ENCODE measurements at regions not wholly inside any gene's neighbourhood (a gene's known extent, or its start where the extent isn't known, plus 50 kb on each side); places are given as distances from the start of the nearest gene placed in this dataset.

DNA sequence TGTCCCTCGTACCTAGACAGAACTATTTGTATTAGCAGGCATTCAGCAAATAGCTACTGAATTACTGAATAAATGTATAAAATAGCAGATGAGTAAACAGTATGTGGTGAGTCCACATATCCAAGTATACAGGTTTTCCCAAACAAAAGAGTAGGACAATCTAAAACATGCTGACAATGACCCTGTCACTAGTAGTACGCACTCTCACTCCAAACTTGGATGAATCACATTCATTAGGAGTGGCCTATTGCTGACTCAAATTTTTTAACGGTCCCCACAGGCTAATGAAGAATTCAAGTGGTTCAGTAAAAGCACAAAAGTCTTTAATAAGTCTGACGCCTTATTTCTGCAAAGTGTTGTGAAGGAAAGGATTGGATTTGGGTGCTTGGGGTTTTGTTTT lies 449.3 kb upstream of the THBS1 start:
- no peak for DNase-seq

DNA sequence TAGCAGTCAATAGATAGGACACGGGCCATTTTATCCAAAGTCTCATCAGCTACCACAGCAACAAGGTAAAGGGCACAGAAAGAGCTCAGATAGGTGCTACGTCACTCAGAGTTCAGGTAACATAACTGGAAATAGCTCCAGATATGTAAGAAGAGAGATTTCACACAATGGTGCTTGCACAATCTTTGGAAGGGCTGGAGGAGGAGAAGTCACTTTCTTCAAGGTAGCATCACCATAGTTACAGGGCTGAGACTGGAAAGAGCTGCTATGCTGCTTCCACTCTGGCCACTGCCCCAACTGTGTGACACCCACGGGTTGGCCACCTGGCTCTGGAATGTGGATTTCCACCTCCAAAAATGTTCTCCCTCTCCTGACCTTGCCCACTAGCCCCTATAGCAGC lies 448.8 kb upstream of the THBS1 start:
- DNase-seq, result no peak

DNA sequence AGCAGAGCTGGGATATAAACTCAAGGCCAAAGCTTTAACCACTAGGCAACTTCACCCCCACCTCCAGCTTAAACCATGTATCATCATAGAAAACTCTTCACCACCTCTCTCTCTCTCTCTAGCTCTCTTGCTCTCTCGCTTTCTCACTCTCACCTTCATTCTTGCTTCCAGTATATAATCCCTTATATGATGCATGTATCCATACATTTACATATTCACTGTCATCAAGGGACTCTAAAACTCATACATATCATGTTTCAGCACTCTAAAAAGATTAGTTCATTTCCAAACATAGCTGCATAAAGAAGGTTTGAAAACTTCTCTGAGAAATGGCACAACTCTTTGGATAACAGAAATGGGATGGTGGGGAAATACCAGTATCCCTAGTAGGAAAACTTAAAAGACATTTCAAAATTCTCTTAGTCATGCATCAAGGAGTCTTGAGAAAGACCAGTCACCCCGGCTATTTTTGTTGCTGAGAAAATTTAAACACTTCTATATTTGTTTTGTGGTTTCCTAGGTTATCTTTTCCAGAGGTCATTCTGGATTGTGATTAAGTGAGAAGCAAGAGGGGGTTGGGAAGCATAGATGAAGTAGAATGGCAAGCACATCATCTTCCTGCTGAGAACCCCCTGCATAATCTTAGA lies 447.8 kb upstream of the THBS1 start:
- no peak for DNase-seq

DNA sequence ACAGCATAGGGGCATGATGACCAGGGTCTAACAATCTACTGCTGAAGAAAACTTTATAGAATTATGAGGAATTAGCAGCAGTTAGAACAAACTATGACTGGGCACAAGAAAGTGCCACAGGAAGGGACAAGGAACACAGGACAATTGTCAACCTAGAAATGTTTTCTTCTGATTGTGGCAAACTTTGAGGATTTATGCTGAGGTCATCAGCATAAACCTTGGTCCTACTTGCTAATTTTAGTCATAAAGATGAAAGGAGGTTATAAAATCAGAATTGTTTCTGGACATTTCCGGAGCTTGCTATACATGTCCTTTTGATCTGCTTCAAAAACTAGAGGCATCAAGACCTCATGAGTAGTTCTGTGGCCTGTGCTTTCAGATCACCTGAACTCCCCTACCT lies 446.6 kb upstream of the THBS1 start:
- no peak for DNase-seq

DNA sequence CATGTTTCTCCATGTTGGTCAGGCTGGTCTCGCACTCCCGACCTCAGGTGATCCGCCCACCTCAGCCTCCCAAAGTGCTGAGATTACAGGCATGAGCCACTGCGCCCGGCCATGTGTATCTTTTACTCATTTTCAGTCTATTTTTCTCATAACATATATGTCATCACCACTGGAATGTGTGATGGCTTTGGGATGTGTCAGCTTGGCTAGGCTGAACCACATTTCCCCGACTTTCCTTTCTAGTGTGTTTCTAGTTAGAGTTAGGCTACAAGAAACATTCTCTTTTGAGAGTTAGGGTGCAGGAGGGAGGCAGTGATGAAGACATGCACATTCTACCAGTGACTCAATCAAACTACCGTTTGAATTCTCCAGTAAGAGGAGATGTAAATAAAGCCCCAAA lies 444.9 kb upstream of the THBS1 start:
- DNase-seq, result no peak

DNA sequence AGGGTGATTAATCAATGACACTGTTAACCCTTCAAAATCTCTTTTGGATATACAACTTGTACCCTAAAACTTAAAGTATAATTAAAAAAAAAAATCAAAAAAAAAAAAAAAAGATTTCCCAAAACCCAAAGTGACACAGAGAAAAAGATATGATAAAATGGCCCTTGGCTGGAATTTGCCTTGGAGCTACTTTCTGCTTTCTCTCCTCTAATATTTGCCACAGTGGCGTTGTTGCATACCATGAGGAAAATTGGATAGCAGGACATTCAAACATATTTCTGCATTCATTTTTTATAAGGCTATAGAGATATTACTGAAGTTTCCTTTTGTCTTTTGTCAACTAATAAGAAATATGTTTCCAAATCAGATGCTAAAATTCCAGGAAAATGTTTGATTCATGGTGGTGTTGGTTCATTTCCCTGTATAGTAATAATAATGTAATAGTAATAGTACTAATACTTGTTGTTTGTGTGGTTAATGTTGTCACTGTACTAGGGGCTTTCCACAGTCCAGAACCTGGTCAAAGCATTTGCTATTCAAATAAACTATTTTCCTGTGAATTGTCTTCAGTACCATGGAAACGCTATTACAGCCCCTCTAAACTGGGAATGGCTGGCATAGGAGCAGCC lies 441.3 kb upstream of the THBS1 start:
- DNase-seq, result no peak

DNA sequence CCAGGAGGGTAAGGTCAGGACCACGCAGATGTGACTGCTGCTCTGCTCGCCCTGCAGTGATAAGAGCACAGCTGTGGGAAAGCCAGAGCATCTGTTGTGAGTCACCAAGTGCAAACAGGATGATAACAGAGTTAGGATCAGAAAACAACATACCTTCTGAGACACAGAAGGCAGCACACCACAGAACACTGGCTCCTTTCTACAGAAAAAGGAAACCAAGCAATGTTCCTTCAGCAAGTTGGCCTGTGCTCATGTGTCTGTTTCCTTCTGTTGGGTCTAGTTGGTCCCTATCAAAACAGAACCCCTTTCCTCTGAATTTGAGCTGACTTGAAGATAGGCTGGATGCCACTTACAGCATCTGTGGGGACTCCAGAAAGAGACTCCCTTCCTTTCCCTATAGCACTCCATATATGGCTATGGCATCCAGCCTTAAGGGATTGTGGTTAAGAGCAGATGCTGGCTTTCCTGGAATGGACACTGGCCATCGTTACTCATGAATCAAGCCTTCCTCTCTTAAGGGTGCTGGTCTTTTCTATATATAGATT lies 440.7 kb upstream of the THBS1 start:
- no peak for DNase-seq

DNA sequence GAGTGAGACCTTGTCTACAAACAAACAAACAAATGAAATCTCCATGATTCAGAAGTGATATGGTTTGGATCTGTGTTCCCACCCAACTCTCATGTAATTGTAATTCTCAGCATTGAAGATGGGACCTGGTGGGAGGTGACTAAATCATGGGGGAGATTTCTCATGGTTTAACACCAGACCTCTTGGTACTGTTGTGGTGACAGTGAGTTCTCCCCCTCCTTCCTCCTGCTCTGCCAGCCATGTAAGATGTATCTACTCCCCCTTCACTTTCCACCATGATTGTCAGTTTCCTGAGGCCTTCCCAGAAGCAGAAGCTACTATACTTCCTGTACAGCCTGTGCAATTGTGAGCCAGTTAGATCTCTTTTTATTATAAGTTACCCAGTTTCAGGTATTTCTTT lies 438.4 kb upstream of the THBS1 start:
- no peak for DNase-seq

DNA sequence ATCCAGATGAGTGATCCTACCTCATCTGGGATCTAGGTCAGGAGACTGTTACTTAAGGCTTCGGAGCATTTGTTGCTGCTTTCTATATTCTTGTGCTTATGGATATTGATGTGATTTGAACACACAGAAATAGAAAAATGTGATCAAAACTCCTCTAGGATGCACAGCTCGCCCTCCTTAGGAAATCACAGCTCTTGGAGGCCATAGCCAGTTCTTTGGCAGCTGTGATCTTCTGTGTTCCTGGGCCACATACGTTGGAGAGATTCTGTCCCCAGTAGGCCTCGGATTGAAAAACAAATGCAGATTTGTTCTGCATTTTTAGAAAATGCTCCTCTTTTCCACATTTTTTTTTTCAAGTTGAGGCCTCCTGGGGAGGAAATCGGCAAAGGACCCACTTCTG lies 437.4 kb upstream of the THBS1 start:
- no peak for DNase-seq

DNA sequence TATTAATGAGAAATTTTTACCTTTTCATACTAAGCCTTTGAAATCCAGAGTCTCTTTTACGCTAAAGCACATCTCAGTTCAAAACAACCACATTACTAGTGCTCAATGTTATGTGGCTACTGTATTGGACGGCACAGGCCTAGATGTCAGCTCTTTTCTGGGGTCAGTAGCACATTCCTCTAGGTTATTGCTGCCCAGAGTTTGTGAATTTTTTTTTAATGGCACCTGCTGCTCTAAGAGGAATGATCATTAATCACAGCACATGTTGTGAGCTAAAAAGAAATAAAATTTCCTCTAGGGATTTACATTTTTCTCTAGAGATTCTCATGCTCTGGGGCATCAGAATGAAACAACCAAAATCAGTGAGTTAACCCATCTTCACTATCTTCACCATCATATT lies 436.8 kb upstream of the THBS1 start:
- DNase-seq, result no peak

DNA sequence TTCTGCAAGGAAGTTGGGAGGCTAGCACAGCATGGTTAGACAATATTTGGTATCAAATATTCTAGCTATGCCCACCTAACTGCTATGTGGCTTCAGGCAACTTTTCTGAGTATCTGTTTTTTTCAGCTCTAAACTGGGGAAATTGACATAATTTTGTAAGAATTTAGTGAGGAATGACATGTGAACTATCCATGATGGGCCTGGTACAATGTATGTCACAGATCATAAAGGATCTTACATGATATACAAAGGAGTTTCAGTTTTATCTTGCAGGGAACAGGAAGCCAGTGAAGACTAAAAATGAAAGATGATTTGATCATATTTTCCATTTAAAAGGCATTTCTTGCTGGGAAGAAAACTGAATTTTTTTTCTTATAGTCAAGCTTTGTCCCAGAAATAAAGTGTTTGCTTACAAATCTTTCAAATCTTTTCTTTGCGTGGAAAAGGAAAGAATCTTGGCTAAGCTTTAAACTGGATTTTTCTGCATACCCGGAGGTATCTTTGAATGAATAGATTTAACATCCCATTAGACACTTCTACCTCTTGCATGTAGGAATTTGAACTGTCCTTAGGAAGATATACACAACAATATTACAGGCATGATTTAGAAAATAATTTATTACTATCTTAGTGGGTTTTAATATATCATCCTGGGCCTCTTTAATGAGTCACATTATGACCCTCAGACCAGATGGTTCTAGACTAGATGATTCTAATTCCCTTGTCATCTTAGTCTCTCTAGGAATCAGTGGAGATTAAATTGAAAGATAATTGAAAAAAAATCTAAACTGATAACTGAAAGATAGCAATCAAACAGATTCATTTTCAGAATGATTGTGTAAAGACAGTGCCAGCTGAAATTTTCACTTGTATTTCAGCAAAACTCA lies 436.0 kb upstream of the THBS1 start:
- DNase-seq, result no peak

DNA sequence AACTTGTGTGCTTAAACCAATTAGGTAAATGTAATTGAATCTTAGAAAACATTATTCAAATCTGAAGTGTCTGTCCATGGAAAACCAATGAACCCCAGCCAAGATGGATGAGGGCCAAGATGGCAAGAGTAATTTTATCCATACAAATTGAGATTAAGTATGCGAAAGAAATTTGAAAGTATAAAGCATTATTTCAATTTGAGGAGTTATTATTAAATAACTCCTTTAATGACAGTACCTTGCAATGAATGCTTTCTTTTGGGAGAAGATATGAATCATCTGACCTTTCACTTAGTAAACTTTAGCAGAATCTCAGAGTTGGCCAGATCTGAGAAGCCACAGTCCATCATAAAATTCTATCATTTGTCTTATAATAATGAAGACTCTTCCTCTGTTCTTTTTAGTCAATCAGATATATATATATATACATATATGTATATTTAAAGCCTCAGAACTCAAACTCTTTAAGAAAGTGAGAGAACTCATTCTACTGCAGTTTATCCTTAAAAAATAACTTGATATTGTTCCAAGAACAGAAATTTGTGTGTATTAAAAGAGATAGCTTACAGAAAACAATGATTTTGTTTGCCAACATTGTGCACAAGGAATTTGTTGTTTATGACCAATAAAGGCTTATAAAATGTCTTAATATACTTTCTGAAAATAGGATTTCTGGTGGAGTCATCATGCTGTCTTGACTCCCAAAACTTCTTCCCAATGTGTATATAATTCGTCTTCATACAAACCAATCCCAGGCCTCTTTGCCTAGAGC lies 434.8 kb upstream of the THBS1 start:
- DNase-seq, result no peak

DNA sequence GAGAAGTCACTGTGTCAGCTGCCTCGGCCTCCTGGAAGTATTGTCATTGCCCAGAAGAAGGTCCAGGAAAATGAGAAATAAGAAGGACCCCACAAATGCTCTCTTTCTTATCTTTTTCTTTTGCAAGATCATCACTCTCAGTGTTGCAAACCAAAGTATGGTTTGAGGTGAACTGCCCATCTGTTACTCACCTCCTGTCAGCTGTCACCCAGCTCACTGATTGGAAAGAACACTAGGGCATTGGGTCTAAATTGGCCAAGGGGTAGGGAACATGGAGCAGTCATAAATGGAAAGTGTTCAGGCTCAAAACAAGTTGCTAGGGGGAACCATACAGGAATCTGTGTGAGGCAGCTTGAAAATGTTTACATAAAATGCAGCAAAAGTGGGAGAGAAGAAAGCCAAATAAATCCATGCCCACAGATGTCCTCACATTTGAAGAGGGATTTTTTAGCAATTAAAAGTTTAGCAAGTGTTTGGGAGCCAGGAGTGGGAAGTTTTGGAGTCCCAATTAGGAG lies 431.2 kb upstream of the THBS1 start:
- no peak for DNase-seq

DNA sequence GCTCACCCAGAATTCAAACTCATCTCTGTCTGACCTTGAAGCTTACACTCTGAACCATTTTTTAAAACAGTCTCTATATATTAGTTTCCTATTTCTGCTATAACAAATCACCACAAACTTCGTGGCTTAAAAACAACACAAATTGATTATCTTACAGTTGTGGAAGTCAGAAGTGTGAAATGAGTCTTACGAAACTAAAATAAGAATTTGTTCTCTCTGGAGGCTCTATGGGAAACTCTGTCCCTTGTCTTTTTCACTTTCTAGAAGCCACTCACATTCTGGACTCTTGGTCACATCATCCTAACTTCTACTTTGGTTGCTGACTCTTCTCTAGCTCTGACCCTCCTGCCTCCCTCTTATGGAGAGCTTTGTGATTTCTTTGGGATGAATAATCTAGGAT lies 429.3 kb upstream of the THBS1 start:
- no peak for DNase-seq

DNA sequence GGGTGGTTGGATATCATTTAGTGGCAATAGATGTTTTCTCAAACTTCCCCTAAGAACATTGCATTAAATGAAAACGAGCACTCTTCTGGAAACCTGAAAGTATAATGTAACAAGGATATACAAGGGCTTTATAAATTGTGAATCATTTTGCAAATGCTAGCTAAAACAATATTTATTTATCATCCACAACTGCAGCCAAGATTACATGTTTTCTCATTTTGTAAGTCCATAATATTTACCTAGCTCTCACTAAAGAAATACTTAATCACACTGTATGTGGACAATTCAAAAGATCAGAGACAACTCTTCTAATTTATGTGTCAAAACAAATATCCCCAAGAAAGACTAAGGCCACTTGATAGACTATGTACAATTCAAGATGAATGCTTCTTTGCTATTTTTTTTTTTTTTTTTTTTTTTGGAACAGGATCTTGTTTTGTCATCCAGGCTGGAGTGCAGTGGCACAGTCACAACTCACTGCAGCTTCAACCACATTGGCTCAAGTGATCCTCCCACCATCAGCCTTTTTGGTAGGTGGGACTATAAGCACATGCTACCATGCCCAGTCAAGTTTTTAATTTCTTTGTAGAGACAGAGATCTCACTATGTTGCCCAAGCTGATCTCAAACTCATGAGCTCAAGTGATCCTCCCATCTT lies 427.7 kb upstream of the THBS1 start:
- no peak for DNase-seq

DNA sequence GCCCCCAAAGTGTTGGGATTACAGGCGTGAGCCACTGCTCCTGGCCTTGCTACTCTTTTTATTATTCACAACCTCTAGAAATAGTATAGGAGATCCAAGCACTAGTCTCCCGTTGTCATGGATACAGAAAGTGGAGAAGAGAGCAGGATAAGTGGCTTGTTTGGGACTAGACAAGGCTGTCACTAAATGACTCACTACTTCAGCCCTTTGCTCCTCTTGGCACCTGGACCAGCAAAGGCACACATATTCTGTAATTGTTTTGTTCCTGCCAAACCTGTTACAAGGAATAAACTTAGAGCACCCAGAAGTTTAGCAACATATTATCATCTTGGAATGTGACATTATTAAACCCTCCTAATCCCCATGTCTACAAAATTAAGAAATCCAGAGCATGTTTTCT lies 427.2 kb upstream of the THBS1 start:
- DNase-seq, result no peak

DNA sequence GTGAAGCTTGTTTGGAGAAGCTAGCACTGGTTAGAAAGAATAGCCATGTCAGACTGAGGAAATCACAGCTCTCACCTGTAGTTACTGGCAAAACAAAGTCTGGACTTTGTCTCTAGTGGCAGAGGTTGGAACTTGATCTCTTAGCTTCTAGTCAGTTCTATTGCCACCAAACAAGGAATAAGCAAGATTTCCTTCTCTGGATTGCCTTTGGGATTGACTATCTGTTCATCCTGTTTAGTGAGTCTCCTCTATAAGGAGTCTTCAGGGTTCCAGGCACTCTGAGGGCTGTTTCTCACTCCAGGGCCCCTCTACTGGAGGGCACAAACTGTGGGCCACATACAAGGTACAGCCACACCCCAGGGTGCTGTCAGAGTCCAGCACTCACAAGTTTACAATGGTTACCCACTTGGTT lies 426.6 kb upstream of the THBS1 start:
- no peak for DNase-seq

DNA sequence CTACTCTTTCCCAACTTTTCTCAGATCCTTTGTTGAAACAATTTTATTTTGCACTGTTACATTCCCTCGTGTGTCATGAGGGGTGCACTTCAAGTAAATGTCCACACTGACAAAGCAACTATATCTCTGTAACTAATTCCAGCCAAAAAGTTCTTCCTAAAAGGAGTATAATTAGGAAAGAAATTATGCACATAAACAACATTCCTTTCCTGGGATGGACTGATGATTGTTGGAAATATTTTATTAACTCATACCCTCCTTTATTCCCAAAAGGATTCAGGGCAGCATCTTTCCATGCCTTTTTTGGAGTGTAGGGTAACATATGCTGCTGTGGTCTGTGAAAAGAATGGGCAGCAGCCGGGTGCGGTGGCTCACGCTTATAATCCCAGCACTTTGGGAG lies 426.1 kb upstream of the THBS1 start:
- no peak for DNase-seq

DNA sequence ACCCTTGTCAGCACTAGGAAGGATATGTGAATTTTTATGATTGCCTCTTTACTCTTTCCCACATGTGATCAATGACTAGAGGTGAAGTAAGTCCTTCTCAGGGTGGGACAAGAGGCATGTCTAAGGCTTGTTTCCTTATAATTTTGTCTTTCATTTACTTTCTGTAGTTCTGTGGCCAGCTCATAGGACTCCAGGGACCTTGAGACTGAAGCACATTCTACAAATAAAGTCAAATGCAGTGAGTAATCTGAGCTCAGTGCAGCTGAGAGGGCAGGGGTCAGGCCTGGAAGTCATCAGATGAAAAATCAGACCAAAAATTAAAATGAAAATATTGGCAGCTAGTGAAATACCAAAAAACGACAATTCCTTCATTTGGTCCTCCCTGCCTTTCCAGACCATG lies 424.7 kb upstream of the THBS1 start:
- no peak for DNase-seq

DNA sequence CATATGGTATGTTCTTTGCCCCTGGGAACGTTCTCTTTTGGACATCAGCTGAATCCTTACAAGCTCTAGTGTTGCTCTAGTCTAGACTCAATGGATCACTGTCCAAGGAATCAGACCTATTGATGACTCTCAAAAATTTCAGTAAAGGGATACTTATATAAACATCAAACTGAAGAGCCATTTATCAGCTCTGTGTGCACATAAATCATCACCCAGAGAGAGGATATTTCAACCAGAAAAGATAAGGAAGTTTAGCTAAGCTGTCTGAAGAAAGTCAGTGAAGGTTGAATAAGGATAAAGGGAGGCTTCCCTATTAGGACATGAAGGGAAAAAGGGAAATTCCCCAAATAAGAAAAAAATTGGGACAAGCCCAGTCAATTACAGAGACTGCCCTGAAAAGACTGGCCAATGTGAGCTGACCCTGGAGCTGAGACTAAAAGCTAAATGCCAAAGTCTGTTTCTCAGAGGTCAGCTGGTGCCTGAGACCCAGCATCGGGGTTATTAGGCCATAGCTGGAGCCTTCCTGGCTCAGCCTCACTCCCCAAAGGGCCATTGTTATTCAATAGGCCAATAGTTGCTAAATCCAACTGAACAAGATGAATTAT lies 424.1 kb upstream of the THBS1 start:
- DNase-seq, result no peak

DNA sequence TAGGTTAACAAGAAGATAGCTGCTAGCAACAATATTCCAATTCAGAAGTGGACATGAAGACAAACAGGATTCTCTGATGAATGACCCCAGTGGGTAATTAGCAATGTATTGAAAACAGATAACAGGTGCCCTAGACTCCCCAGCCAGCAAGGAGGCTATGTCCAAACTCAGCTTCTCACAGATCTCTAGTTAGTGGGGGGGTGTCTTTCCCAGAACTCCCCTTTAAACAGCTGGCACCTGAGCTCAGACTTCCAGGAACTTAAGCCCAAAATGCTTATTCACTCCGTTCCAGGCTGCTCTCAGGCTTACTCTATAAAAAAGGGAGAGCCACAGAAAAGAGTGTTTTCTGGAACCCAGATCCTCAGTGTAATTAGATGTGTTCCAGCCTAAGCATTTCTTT lies 423.0 kb upstream of the THBS1 start:
- DNase-seq, result no peak

DNA sequence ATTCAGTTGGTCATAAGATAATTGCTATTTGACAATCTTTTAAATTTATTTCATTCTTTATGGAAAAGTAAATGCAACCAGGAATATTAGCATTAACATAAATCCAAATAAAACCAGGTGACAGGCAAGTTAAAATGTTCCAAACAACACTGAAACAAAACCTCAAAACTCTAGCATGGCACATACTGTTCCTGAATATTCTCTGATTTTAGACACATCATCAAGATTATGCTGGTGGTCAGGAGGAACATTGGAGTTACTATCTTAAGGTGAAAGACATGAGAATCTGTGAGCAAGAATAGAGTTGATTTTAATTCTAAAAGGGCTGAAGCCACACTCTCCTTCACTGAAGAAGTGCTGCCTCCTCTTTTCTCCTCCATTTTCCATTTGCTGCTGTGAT lies 421.0 kb upstream of the THBS1 start:
- DNase-seq, result no peak

Data from CD4-positive, alpha-beta T cell treated with Interferon gamma for 1 hour (primary cell).